ENCODE measurements at regions not wholly inside any gene's neighbourhood (a gene's known extent, or its start where the extent isn't known, plus 50 kb on each side); places are given as distances from the start of the nearest gene placed in this dataset.

DNA sequence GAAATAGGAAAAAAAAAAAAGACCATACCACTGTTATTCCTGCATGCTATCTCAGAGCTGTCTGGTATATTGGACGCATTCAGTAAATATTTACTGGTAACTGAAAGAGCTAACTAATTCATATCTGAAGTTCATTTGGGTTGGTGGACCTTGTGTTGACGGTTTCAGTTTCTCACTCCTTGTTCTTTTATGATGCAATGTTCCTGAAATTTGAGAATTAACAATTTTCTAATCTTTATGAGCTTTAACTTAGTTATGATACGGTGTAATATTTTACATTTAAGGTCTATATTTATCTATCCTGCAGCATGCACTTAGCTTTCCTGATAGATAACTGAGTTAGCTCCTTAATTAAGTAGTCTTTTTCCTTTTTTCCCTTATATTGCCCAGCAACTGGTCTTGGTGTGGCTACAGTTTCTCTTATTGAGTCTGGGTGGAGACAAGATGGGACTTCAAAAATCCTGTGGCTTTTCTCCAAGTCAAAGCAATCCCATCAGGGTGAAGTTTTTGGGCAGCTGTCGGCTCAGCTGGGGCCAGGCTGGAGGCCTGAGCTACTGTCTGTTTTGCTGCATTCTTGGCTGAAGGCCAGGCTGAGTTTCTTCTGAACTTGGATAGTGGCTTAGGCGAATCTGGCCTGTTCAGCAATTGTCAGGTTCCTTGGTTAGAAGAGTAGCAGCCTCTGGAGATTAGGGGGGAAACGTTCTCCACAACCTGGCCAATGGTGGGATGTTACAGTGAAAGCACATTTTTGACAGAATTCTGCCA lies 78.4 kb upstream of the MEX3C start:
- DNase-seq (no peak), ATAC-seq (ENCODE audit: low read depth) (no peak)
- CTCF ChIA-PET = no interaction called here
- Mint-ChIP-seq H3K36me3 (ENCODE audit: low read depth) (no peaks in the 10 kb centered on the region), H3K9me3 (peaks cover 2% of the 10 kb centered on the region), H3K4me1 (peaks cover 9% of the 10 kb centered on the region), H3K27ac (no peak overlapping the region), H3K27me3 (no peaks in the 10 kb centered on the region), H3K4me3 (no peak overlapping the region)
- intact Hi-C loops (cut with micrococcal nuclease) = no loop called here
- POLR2A ChIA-PET = interaction anchor here (0.8 kb wide), 1 partner anchor 79 kb away, joined by 3 read pairs; the partner anchor contains the start of gene MEX3C
- no peak for TF ChIP-seq CTCF (IDR thresholded peaks at IDR 0.05)

DNA sequence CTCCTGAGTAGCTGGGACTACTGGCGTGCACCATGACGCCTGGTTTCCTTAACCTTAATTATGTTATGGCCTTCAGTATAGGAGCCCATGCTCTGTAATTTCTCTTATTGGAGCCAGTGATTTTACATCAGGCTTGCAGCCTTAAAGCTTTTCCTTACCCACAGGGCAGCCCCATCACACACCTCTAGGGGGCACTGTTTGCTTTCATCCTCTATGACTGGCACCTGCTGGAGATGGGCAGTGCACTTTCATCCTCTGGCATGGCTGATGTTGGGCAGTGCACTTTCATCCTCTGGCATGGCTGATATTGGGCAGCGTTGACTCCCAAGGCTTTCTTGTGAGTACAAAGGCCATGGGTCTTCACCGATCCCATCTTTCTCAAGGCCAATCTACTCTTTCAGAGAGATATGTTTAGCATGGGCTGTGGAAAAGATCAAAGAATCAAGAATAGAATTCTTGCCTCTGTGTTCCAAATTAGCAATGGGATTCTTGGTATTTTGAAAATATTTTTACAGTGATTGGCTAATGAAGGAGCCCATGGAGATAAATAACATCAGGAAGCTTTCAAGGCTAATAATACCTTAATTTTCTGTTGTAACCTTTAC lies 80.7 kb upstream of the MEX3C start:
- POLR2A ChIA-PET = no interaction called here

DNA sequence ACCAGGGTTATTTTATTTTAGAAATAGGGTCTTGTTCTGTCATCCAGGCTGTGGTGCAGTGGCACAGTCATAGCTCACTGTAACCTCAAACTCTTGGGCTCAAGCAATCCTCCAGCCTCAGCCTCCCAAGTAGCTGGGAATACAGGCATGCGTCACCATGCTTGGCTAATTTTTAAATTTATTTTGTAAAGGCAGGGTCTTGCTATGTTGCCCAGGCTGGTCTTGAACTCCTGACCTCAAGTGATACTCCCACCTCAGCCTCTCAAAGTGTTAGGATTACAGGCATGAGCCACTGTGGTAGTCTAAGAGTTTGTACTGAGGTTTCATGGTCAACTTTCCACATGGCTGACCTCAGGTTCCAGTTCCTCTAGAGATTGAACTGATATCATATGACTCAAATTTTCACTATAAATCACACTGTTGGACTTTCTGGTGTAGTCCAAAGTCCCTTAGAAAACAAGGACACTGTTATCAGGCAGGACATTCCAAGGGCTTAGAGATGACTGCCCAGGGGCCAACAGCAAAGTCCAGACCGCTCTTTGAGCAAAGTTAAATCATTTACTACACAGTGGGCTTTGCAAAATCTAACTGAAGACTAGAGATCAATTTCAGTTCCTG lies 82.0 kb upstream of the MEX3C start:
- peak; percentile 69 for ATAC-seq (ENCODE audit: low read depth)
- Mint-ChIP-seq H3K9me3 (no peaks in the 10 kb centered on the region), H3K36me3 (ENCODE audit: low read depth) (no peaks in the 10 kb centered on the region), H3K4me3 (no peak overlapping the region), H3K4me1 (peaks cover 9% of the 10 kb centered on the region), H3K27me3 (no peaks in the 10 kb centered on the region), H3K27ac (no peak overlapping the region)
- no peak for DNase-seq
- ChIA-PET CTCF (interaction anchor here (1.0 kb wide), 1 partner anchor 48 kb away, joined by 3 read pairs; no protein-coding TSS in a partner anchor), POLR2A (no interaction called here)
- TF ChIP-seq CTCF (IDR thresholded peaks at IDR 0.05) = no peak
- intact Hi-C loops (cut with micrococcal nuclease) = no loop called here

More for the DNA sequence above, 80.7 kb upstream of the MEX3C start:
- no peak for DNase-seq
- Mint-ChIP-seq H3K4me3 (no peak overlapping the region), H3K4me1 (peaks cover 9% of the 10 kb centered on the region), H3K9me3 (no peaks in the 10 kb centered on the region), H3K27ac (no peak overlapping the region), H3K36me3 (ENCODE audit: low read depth) (no peaks in the 10 kb centered on the region), H3K27me3 (no peaks in the 10 kb centered on the region)
- CTCF ChIA-PET = interaction anchor here (1.0 kb wide), 1 partner anchor 47 kb away, joined by 3 read pairs; no protein-coding TSS in a partner anchor
- no peak for ATAC-seq (ENCODE audit: low read depth)
- intact Hi-C loops (cut with micrococcal nuclease) = no loop called here
- no peak for TF ChIP-seq CTCF (IDR thresholded peaks at IDR 0.05)

- CTCF ChIA-PET = no interaction called here
- Mint-ChIP-seq H3K4me3 (no peak overlapping the region), H3K9me3 (peaks cover 2% of the 10 kb centered on the region), H3K4me1 (no peaks in the 10 kb centered on the region), H3K36me3 (ENCODE audit: low read depth) (no peaks in the 10 kb centered on the region), H3K27ac (no peak overlapping the region), H3K27me3 (peaks cover 2% of the 10 kb centered on the region)
- intact Hi-C loops (cut with micrococcal nuclease) = no loop called here
- POLR2A ChIA-PET = no interaction called here
- no peak for DNase-seq
- no peak for TF ChIP-seq CTCF (IDR thresholded peaks at IDR 0.05)
- no peak for ATAC-seq (ENCODE audit: low read depth)
Measured at GRCh38 chr18:51287818-51288508, 90.5 kb upstream of the MEX3C start.

DNA sequence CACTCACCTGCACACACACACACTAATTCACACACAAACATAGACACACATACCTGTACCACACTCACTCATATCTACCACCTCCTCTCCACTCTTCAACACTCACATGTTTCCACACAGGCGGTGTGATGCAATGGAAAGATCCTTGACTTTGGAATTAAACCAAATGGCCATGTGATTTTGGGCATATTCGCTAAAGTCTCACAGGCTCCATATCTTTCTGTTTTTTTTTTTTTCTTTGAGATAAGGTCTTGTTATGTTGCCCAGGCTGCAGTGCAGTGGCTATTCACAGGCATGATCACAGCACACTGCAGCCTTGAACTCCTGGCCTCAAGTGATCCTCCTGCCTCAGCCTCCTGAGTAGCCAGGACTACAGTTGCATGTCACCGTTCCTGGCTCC lies 91.1 kb upstream of the MEX3C start:
- DNase-seq (no peak), ATAC-seq (ENCODE audit: low read depth) (no peak)
- Mint-ChIP-seq H3K9me3 (peaks cover 2% of the 10 kb centered on the region), H3K36me3 (ENCODE audit: low read depth) (no peaks in the 10 kb centered on the region), H3K27ac (no peak overlapping the region), H3K27me3 (peaks cover 6% of the 10 kb centered on the region), H3K4me3 (no peak overlapping the region), H3K4me1 (no peaks in the 10 kb centered on the region)
- POLR2A ChIA-PET = no interaction called here
- intact Hi-C loops (cut with micrococcal nuclease) = no loop called here
- CTCF ChIA-PET = no interaction called here
- no peak for TF ChIP-seq CTCF (IDR thresholded peaks at IDR 0.05)

All from activated B cell treated with CpG ODN at 0.5 μM for 24 hours (primary cell).